RKO (cell line): ENCODE measurements at regions not wholly inside any gene's neighbourhood (a gene's known extent, or its start where the extent isn't known, plus 50 kb on each side); places are given as distances from the start of the nearest gene placed in this dataset.
A peak's percentile ranks its signal among the peaks of the same experiment; 100 is the strongest.

Experiments
- DNase-seq: peaks from one replicate; pipeline ENCODE4 v3.0.0-alpha.2; 2016; ENCODE audit warnings: low spot score

DNA sequence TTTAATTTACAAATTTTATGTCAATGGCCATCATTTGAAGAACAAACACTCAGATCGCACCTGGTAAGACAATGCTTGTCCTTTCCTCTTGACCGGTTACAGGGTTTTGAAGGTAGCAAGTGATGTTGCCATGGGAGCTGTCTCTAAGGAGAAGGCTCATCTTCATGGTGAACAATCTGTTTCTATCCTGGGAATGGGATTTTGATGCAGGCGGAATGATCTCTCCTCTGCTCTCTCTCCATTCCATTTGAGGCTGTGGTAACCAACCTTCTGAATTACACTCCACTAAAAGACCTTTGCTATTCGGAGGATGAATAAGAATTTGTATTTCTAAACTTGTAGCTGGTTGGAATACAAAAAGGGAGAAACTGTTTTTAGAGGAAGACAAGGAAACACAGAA lies 57.9 kb upstream of the SLC5A9 start:
- DNase-seq: no peak

DNA sequence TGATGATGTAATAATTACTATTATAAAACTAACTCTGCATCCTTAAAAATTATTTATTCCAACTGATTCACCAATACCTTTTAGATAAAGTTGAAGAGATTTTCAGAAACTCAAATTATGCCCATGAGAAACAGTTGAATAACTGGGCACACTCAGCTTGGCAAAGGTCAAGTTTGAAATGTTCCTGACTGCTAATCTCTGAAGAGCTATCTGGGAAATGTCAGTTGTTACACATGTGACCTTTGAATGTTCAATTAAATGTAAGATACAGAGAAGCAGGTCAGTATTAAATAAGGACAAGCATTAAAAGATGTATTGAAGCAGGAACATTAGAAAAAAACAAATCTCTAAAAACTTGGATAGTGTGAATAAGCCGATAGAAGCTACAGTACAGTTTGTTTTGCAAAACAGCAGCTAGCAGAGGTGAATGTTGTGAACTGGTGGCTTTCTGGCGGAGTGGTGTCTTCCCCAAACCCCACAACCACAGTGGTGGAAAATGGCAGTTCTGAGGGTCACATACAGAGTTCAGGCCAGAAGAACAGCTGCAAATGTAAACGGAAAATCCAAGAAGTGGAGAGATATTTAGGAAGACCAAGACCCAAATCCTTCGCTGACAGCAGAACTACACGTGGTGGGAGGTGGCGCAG lies 61.9 kb upstream of the SLC5A9 start:
- DNase-seq: no peak

DNA sequence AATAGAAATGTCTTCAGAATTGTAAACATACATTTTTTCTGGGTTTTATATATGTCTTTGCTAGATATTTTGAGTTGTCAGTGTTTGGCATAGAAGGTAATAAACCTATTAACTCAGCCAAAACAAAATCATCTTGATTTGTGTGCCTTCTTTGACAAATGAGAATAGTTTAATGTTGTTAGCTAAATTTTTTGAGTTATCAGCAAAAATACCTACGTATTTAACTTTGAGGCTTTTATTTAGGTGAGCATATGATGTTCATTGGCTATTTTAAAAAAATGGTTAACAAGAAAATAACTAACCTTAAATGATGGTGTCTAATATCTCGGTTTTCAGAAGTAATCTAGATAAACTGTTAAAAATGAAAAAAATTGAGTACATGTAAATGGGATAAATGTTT lies 83.2 kb upstream of the SLC5A9 start:
- no peak for DNase-seq

- peak; percentile 28 for DNase-seq
Observed at GRCh38 chr1:48127735-48128685, 94.5 kb upstream of the SLC5A9 start.

DNA sequence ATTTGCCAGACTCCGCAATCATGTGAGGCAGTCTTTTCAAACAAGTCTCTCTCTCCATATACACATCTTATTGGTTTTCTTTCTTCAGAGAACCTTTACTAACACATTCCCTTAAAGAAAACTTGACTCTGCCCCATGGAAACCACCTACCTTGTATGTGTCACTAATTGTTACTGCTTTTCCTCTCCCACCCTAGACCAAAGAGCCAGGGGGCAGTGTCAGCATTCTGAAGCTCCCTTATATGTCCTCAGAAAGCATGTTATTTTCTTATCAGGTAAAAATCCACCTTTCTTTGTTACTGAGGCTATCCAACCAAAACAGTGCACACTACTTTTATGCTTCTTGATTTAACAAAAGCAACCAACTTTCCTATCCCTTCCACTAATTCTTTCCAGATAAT lies 98.9 kb upstream of the SLC5A9 start:
- no peak for DNase-seq

DNA sequence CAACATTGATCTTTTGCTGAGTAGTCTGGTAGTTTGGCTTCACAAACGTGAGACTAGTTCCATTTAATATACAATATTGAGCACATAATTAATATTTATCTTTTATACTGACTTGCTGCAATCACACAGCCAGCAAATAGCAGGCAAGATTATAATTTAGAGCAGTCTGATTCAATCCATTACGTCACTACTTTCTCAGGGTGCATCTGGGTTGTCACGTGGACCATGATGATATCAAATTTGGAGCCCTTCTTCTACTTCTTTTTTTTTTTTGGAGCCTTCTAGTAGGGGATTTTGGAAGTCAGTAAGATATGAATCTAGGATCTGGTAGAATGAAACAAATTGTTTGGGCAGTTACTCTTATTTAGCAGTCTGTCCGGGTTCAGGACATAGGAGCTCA lies 100.6 kb upstream of the SLC5A9 start:
- no peak for DNase-seq

DNA sequence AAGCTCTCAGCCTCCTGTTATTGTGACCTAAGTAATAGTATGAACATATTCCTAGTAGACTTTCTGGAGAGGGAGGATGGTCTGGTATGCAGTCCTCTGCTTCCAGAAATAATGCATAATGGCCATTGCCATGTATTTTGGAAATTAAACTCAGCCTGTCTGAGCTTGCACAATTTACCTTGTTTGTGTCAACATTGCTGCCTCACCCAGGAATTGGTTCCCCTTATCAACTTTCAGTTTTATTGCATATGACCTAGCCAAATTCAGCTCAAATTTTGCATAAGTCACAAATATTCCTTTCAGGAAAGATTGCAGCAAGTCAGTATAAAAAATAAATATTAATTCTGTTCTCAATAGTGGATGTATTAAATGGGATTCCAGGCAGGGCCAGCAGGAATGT lies 101.9 kb upstream of the SLC5A9 start:
- DNase-seq: no peak

DNA sequence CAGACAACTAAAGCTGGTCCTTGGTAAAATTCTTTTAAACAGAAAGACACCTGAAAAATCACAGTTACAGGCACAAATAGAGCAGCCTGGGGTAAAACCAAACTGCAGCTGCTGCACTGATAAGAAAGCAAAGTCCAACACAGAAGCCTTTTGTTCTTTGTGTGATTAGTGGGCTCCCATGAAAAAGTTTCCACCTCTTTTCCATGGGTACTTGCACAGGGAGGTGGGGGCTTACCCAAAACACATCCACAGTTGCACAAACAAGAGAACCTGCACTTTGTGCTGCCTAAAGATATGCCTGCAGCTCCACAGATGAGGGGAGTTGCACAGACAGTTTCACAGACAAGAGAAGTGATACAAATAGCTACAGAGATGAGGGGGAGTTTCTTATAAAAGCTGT lies 106.7 kb upstream of the SLC5A9 start:
- DNase-seq: no peak

DNA sequence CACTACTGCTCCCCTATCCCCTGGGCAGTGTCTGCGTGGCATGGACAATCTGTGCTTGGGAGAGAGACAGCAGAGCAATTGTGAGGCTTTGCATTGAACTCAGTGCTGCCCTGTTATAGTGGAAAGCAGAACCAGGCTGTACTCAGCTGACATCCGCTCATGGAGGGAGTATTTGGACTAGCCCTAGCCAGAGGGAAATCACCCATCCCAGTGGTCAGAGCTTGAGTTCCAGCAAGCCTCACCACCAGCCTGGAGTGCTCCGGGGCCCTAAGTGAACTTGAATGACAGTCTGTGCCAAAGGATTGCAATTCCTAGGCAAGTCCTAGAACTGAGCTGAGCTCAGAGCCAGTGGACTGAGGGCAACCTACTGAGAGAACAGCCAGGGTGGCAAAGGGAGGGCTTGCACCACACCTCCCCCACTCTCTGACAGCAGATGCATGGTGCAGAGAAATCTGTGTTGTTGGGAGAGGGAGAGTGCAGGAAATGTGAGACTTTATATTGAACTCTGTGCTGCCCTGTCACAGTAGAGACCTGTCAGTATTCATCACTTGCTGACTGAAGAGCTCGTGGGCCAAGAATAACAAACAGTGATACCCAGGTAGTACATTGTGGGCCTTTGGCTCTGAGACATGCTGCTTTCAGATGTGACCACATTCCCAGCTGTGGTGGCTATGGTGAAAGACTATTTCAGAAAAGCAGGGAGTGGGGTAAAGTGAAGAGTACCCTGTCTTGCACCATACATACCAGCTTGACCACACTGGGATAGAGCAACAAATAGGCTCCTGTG lies 107.7 kb upstream of the SLC5A9 start:
- DNase-seq: no peak

DNA sequence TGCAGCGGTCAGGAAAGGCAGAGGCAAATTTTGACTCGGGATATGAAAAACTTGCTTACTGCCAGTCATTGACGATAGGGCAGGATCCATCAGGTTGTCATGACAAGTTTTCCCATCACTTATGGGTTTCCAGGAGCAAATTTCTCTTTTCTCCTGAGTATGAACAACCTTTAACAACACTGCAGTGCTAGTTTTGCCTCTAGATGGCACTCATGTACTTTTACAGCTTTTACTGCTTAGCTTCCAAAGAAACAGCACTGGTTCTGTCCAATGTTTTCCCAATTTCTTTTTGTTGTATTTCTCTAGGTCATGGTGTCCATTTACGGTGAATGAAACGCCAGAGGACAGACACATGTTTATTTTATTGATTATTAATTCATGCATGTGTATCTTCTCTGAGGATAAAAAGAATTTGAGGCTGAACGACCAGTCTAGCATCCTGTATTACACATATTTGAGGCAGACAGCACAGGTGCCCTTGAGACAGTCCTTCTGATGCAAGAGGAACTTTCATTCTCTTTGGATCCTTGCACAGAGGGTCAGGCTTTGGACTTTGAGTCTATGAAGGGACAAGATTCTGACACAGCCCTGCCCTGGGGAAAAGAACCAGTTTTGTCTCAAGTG lies 112.3 kb upstream of the TRABD2B start:
- DNase-seq: peak; percentile 57

GRCh38 chr1:48107516-48107915 lies 110.3 kb upstream of the TRABD2B start:
- DNase-seq: peak; percentile 0

GRCh38 chr1:48106049-48106448 lies 108.9 kb upstream of the TRABD2B start:
- no peak for DNase-seq

- DNase-seq: peak; percentile 1
Observed at GRCh38 chr1:48105165-48105564, 108.0 kb upstream of the TRABD2B start.

DNA sequence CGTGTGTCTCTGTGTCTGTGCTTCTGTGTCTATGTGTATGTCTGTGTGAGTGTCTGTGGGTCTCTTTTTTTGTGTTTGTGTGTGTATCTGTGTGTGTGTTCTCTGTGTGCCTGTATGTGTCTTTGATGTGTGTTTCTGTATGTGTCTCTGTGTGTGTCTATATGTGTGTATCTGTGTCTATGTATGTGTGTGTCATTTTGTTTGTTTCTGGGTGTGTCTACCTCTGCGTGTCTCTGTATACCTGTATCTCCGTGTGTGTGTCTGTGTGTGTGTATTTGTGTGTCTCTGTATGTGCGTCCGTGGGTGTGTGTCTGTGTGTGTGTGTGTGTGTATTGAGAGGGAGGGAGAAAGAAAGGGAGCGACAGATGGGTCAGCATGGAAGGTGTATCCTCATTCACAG lies 106.3 kb upstream of the TRABD2B start:
- no peak for DNase-seq

DNA sequence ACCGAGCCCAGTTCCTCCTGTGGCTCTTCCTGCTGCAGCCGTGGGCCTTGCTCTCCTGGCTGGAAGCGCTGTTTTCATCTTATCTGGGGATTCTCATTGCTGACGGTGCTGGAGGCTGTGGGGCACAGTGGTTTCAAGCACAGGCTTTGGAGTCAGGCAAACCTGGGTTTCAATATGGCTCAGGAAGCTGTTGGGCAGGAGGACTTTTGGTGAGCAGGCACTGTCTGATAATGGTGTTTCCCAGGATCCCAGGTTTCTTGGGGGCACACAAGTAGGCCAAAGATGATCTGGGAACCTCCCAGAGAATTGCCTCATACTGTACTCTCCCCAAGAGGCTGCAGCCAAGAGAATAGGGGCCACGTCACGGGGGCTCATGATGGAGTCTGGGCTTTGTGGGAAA lies 105.6 kb upstream of the TRABD2B start:
- no peak for DNase-seq

- DNase-seq: no peak
Observed at GRCh38 chr1:48099072-48099773, 102.0 kb upstream of the TRABD2B start.

- peak; percentile 53 for DNase-seq
Observed at GRCh38 chr1:48093696-48094528, 96.7 kb upstream of the TRABD2B start.

DNA sequence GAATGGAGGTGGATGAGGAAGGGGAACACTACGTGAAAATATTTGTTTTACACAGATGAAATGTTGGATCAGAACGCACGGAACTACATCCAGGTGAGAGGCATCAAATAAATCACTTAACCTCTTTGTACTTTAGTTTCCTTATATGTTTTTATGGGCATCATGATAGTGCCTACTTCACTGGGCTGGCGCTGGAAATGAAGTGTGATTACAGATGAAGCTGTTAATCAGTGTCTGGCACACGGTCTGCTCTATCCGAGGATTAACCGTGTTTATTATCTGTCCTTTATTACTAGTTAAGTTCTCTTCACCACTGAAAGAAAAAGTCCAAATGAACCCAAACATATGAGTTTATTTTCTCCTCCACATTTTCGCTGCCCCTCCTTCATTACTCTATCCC lies 96.0 kb upstream of the TRABD2B start:
- no peak for DNase-seq

GRCh38 chr1:48092401-48092800 lies 95.2 kb upstream of the TRABD2B start:
- DNase-seq: no peak

DNA sequence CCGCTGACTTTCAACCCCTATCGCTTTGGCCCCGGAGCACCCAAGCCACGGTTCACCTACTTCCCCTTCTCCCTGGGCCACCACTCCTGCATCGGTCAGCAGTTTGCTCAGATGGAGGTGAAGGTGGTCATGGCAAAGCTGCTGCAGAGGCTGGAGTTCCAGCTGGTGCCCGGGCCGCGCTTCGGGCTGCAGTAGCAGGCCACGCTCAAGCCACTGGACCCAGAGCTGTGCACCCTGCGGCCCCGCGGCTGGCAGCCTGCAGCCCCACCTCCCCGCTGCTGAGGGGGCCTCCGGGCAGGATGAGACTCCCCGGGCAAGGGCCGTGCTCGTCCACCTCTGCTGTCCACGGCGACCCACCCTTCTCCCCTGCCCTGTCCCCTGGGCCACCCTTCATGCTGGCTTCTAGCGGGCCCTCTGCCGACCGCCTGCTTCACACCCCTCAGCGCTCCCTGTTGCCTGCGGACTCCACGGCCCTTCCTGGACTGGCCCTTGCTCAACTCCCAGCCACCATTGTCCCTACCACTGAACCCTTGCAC lies 92.2 kb upstream of the TRABD2B start:
- DNase-seq: no peak
